Glutamatergic neuron (in vitro differentiated cells): ENCODE measurements at regions not wholly inside any gene's neighbourhood (a gene's known extent, or its start where the extent isn't known, plus 50 kb on each side); places are given as distances from the start of the nearest gene placed in this dataset.

ENCODE experiments used
- DNase-seq: peaks from one replicate; pipeline ENCODE4 v3.0.0; 2022
- H3K27ac Mint-ChIP-seq: one replicate; pipeline ENCODE4 v1.8.0; 2020; ENCODE audit warnings: mild to moderate bottlenecking, mixed read lengths, inconsistent platforms; ENCODE audit not compliant: unreplicated experiment
- H3K27me3 Mint-ChIP-seq: one replicate; pipeline ENCODE4 v1.8.0; 2020; ENCODE audit warnings: mild to moderate bottlenecking, moderate library complexity, mixed read lengths, inconsistent platforms; ENCODE audit not compliant: unreplicated experiment
- H3K36me3 Mint-ChIP-seq: one replicate; pipeline ENCODE4 v1.8.0; 2020; ENCODE audit warnings: mild to moderate bottlenecking, mixed read lengths, inconsistent platforms; ENCODE audit not compliant: unreplicated experiment
- H3K4me1 Mint-ChIP-seq: one replicate; pipeline ENCODE4 v1.8.0; 2020; ENCODE audit warnings: mild to moderate bottlenecking, low read depth, mixed read lengths, inconsistent platforms; ENCODE audit not compliant: unreplicated experiment
- H3K4me3 Mint-ChIP-seq: one replicate; pipeline ENCODE4 v1.8.0; 2020; ENCODE audit warnings: mild to moderate bottlenecking, mixed read lengths, inconsistent platforms; ENCODE audit not compliant: unreplicated experiment
- H3K9me3 Mint-ChIP-seq: one replicate; pipeline ENCODE4 v1.8.0; 2020; ENCODE audit warnings: mild to moderate bottlenecking, moderate library complexity, mixed read lengths, inconsistent platforms; ENCODE audit not compliant: unreplicated experiment
- CTCF ChIP-seq: fragments of 200-600 bp; sonication (generic); IDR thresholded peaks from one replicate; pipeline ENCODE4 v1.5.0; 2021; ENCODE audit not compliant: partially characterized antibody, unreplicated experiment

DNA sequence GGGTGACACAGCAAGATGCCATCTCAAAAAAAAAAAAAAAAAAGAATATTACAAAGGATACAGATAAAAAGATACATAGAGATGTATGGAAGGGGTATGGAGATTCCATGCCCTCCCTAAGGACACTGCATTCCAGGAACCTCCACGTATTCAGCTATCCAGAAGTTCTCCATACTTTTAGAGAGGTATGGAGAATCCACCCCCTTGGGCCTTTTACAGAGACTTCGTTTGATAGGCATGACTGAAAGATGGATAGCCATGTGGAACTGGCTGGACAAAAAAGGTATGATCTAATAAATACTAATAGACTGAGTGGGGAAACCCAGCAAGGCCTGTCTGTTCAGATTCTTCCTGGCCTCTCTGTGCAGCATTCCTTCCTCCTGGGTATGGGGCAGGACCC lies 56.6 kb upstream of the DMRT1 start:
- no peak overlapping the region for H3K27ac Mint-ChIP-seq
- H3K4me1 Mint-ChIP-seq = no peaks in the 10 kb centered on the region
- H3K4me3 Mint-ChIP-seq = no peak overlapping the region
- H3K9me3 Mint-ChIP-seq = no peaks in the 10 kb centered on the region
- TF ChIP-seq CTCF = no peak
- DNase-seq = no peak
- H3K36me3 Mint-ChIP-seq = no peaks in the 10 kb centered on the region
- no peaks in the 10 kb centered on the region for H3K27me3 Mint-ChIP-seq

GRCh38 chr9:785997-786396 lies 55.5 kb upstream of the DMRT1 start:
- no peak for TF ChIP-seq CTCF
- no peak for DNase-seq
- Mint-ChIP-seq H3K36me3 (no peaks in the 10 kb centered on the region), H3K27ac (no peak overlapping the region), H3K4me3 (no peak overlapping the region), H3K9me3 (no peaks in the 10 kb centered on the region), H3K4me1 (no peaks in the 10 kb centered on the region), H3K27me3 (no peaks in the 10 kb centered on the region)

DNA sequence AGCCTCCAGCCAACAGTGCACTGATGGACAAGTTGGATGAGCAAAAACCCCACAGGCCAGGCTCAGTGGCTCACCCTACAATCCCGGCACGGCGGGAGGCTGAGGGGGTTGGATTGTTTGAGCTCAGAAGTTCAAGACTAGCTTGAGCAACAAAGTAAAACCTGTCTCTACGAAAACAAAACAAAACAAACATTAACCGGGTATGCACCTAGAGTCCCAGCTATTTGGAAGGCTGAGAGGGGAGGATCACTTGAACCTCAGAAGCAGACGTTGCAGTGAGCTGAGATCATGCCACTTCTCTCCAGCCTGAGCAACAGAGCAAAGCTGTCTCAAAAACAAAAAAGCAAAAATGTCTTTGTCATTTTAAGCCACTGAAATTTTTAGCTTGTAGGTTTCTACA lies 55.1 kb upstream of the DMRT1 start:
- Mint-ChIP-seq H3K4me1 (no peaks in the 10 kb centered on the region), H3K27ac (no peak overlapping the region), H3K9me3 (no peaks in the 10 kb centered on the region), H3K4me3 (no peak overlapping the region), H3K27me3 (no peaks in the 10 kb centered on the region), H3K36me3 (no peaks in the 10 kb centered on the region)
- no peak for DNase-seq
- TF ChIP-seq CTCF = no peak

DNA sequence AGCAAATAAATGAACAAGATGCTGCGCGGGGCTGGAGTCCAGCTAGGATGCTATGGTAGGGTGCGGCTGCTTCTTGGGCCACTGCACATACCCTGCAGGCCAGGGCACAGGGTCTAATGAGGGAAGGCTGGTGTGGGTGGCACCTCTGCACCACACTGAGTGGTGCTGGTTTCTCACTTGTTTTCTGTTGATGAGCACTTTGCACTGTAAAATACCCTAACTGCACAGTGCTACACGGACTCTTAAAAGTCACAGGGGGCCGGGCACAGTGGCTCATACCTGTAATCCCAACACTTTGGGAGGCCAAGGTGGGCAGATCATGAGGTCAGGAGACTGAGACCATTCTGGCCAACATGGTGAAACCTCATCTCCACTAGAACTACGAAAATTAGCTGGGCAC lies 52.7 kb upstream of the DMRT1 start:
- Mint-ChIP-seq H3K4me3 (no peak overlapping the region), H3K36me3 (no peaks in the 10 kb centered on the region), H3K27me3 (peaks cover 2% of the 10 kb centered on the region), H3K4me1 (no peaks in the 10 kb centered on the region), H3K27ac (no peak overlapping the region), H3K9me3 (no peaks in the 10 kb centered on the region)
- no peak for DNase-seq
- TF ChIP-seq CTCF = no peak
